Body of pancreas (tissue), 4 donors: ENCODE measurements at regions not wholly inside any gene's neighbourhood (a gene's known extent, or its start where the extent isn't known, plus 50 kb on each side); places are given as distances from the start of the nearest gene placed in this dataset.

Source experiments
- POLR2A ChIP-seq, 3 donors: fragments of 450-650 bp; IDR thresholded peaks; one replicate each; pipeline ENCODE4 v1.6.1; 2016; ENCODE audit warnings: antibody characterized with exemption in 3 of 3, mild to moderate bottlenecking in 2 of 3
- TF ChIP-seq, protein P1 (sequence below), 7 experiments: fragments of 450-650 bp in 4 of 7; fragments of 200-600 bp in 3 of 7; sonication (generic) in 3 of 7; IDR thresholded peaks; one replicate each; pipeline ENCODE4 v1.5.1; 2016 to 2019; ENCODE audit warnings: antibody characterized with exemption in 7 of 7

DNA sequence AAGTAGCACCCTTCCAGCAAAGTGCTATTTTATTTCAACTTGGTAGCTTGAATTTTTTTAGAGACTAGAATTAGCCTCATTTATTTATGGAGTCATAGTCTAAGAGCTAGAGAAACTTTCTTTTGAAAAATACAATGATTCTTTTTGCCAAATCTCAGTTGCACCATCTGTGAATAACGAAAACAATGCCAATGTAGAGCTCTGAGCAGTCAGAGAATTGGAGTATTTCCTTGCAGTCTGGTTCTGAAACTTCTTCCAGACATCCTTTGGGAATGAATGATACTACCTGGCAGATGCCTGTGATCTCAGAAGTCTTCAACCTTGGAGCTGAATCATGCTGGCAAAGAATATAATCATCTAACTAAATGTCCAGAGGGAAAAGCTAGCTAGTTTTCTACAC is 511.5 kb upstream of the CYLC2 start:
- TF ChIP-seq, protein P1, sequence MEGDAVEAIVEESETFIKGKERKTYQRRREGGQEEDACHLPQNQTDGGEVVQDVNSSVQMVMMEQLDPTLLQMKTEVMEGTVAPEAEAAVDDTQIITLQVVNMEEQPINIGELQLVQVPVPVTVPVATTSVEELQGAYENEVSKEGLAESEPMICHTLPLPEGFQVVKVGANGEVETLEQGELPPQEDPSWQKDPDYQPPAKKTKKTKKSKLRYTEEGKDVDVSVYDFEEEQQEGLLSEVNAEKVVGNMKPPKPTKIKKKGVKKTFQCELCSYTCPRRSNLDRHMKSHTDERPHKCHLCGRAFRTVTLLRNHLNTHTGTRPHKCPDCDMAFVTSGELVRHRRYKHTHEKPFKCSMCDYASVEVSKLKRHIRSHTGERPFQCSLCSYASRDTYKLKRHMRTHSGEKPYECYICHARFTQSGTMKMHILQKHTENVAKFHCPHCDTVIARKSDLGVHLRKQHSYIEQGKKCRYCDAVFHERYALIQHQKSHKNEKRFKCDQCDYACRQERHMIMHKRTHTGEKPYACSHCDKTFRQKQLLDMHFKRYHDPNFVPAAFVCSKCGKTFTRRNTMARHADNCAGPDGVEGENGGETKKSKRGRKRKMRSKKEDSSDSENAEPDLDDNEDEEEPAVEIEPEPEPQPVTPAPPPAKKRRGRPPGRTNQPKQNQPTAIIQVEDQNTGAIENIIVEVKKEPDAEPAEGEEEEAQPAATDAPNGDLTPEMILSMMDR (IDR thresholded peaks at IDR 0.05): no peak
- no peak for TF ChIP-seq POLR2A (IDR thresholded peaks at IDR 0.05)
